ENCODE measurements at regions not wholly inside any gene's neighbourhood (a gene's known extent, or its start where the extent isn't known, plus 50 kb on each side); places are given as distances from the start of the nearest gene placed in this dataset.

GRCh38 chr14:98853063-98853729 lies 418.8 kb downstream of the BCL11B start:
- FAIRE-seq (no peak), DNase-seq (no peak)
- H3K4me1 ChIP-seq (ENCODE audit: control insufficient read depth in 3 of 3, insufficient read depth in 2 of 3, low read depth in 1 of 3, low read length in 2 of 3), result no peaks in the 10 kb centered on the region
- H3K4me3 ChIP-seq (ENCODE audit: low read depth in 1 of 3, low read length in 3 of 3), result no peak overlapping the region
- no peaks in the 10 kb centered on the region for H3K9me3 ChIP-seq (ENCODE audit: control insufficient read depth in 2 of 2, insufficient read depth in 1 of 2, low read depth in 1 of 2, low read length in 1 of 2)
- H3K27ac ChIP-seq (ENCODE audit: low read depth in 1 of 3, low read length in 2 of 3), result no peak overlapping the region
- 76 to 85% (median 85%) methylated on average over 10 of the region's 10 CpGs for WGBS, 3 donors
- peaks cover 0 to 4% (median under 1%) of the 10 kb centered on the region in 3 donors for H3K27me3 ChIP-seq (ENCODE audit: control insufficient read depth in 3 of 3, insufficient read depth in 3 of 3, low read length in 3 of 3)
- H3K36me3 ChIP-seq (ENCODE audit: control insufficient read depth in 3 of 3, insufficient read depth in 2 of 3, low read depth in 1 of 3, low read length in 3 of 3), result no peaks in the 10 kb centered on the region

DNA sequence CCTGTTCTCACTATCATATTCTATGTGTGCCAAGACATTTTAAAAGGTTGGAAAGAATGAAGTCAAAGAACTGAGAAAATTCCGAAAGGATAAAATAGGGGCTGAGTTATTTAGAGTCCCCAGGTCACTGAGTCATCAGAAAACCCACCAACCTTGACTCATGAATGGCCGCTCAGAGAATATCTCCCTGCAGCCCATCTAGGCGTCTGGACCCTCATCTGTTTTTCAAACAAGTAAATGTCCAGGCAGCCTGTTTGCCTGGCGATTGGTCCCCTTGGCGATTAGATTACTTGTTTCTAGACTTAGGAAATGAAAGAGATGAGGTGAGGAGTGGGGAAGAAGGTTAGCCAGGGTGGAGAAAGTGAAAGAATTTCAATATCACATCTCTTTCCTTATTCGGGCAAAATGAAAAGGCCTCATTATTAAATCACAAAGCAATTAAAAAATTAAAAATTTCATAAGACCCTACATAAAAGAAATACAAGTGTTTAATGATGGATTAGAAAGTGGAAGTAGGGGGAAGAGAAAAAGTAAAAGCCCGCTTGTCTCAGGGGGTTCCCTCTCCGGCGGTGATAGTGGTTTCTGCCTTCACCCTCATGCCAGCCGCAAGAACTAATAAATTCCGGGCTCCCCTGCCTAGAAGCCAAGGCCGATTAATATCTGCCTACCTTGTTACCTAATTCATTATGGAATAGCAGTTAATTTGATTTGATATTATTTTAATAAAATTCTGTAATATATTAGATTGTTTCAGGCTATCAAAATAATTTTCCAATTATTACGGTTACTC lies 415.9 kb downstream of the BCL11B start:
- FAIRE-seq (no peak), DNase-seq (no peak)
- no peak overlapping the region for H3K4me3 ChIP-seq (ENCODE audit: low read depth in 1 of 3, low read length in 3 of 3)
- 90 to 94% (median 93%) methylated on average over 13 of the region's 13 CpGs for WGBS, 3 donors
- H3K27ac ChIP-seq (ENCODE audit: low read depth in 1 of 3, low read length in 2 of 3), result no peak overlapping the region
- peaks cover 0 to 3% (median 0%) of the 10 kb centered on the region in 3 donors for H3K27me3 ChIP-seq (ENCODE audit: control insufficient read depth in 3 of 3, insufficient read depth in 3 of 3, low read length in 3 of 3)
- no peaks in the 10 kb centered on the region for H3K4me1 ChIP-seq (ENCODE audit: control insufficient read depth in 3 of 3, insufficient read depth in 2 of 3, low read depth in 1 of 3, low read length in 2 of 3)
- H3K36me3 ChIP-seq (ENCODE audit: control insufficient read depth in 3 of 3, insufficient read depth in 2 of 3, low read depth in 1 of 3, low read length in 3 of 3), result no peaks in the 10 kb centered on the region
- H3K9me3 ChIP-seq (ENCODE audit: control insufficient read depth in 2 of 2, insufficient read depth in 1 of 2, low read depth in 1 of 2, low read length in 1 of 2), result no peaks in the 10 kb centered on the region

DNA sequence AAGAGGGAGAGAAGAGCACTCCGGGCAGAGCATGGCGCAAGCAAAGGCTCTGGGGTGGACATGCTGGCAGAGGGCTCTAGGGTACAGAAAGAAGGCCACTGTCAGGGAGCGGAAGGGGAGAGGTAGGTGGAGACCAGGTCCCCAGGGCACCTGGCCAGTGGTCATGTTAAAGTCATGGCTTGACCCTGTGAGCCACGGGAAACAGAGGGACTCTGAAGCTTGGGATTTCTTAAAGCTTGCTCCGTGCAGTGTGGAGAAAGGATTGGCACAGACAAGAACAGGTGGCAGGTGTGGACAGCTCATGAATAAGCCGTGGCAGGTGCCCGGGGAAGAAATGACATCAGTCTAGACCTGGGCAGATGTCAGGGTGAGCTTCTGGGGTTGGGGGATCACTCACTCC lies 413.8 kb downstream of the BCL11B start:
- Histone ChIP-seq H3K27ac (ENCODE audit: low read depth in 1 of 3, low read length in 2 of 3) (no peak overlapping the region), H3K4me3 (ENCODE audit: low read depth in 1 of 3, low read length in 3 of 3) (no peak overlapping the region), H3K9me3 (ENCODE audit: control insufficient read depth in 2 of 2, insufficient read depth in 1 of 2, low read depth in 1 of 2, low read length in 1 of 2) (no peaks in the 10 kb centered on the region), H3K27me3 (ENCODE audit: control insufficient read depth in 3 of 3, insufficient read depth in 3 of 3, low read length in 3 of 3) (peaks cover 0 to 3% (median 0%) of the 10 kb centered on the region in 3 donors), H3K4me1 (ENCODE audit: control insufficient read depth in 3 of 3, insufficient read depth in 2 of 3, low read depth in 1 of 3, low read length in 2 of 3) (no peaks in the 10 kb centered on the region), H3K36me3 (ENCODE audit: control insufficient read depth in 3 of 3, insufficient read depth in 2 of 3, low read depth in 1 of 3, low read length in 3 of 3) (no peaks in the 10 kb centered on the region)
- FAIRE-seq, result no peak
- no peak for DNase-seq
- 61 to 82% (median 64%) methylated on average over 7 of the region's 7 CpGs for WGBS, 3 donors

DNA sequence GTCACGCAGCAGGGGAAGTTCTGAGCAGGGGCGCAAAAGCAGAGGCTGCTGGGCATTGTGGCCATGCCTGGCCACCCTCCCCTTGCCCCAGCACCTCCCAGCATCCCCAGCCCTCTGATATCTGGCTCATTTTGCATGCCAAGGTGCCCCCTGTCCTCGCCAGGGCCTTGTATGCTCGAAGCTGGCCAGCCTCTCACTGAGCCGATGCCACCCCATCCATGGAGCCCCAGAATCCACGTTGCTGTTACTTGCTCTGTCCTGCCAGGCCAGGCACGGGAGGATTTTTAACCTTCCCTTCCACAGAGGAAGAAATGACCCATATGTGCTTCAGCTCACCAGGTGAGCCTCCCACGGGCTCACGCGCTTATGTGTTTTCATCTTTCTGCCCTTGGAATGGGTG lies 413.4 kb downstream of the BCL11B start:
- no peak for FAIRE-seq
- H3K36me3 ChIP-seq (ENCODE audit: control insufficient read depth in 3 of 3, insufficient read depth in 2 of 3, low read depth in 1 of 3, low read length in 3 of 3), result no peaks in the 10 kb centered on the region
- no peak overlapping the region for H3K27ac ChIP-seq (ENCODE audit: low read depth in 1 of 3, low read length in 2 of 3)
- H3K9me3 ChIP-seq (ENCODE audit: control insufficient read depth in 2 of 2, insufficient read depth in 1 of 2, low read depth in 1 of 2, low read length in 1 of 2), result no peaks in the 10 kb centered on the region
- H3K4me3 ChIP-seq (ENCODE audit: low read depth in 1 of 3, low read length in 3 of 3), result no peak overlapping the region
- no peak for DNase-seq
- H3K4me1 ChIP-seq (ENCODE audit: control insufficient read depth in 3 of 3, insufficient read depth in 2 of 3, low read depth in 1 of 3, low read length in 2 of 3), result no peaks in the 10 kb centered on the region
- H3K27me3 ChIP-seq (ENCODE audit: control insufficient read depth in 3 of 3, insufficient read depth in 3 of 3, low read length in 3 of 3), result peaks cover 0 to under 1% (median 0%) of the 10 kb centered on the region in 3 donors
- 80 to 87% (median 84%) methylated on average over 10 of the region's 10 CpGs for WGBS, 3 donors

DNA sequence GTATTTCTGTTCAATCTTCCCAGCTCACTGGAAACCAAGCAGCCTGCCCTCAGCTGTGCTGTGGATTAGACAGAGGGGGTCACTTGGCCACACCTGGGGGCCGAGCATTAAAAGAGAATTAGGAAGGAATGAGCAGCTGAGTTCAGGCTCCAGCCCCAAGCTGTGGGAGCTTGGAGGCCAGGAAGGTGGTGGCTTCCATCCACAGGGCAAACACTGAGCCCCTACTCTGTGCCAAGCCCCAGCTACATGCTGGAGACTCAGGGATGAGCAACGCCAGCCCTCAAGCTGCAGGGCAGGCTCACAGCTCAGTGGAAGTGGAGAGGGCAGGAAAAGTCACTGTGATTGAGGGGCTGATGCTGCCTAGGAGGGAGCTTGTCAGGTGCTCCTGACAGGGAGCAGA lies 412.7 kb downstream of the BCL11B start:
- FAIRE-seq (no peak), DNase-seq (no peak)
- WGBS, 3 donors, result 77 to 92% (median 88%) methylated on average over 2 of the region's 2 CpGs
- no peaks in the 10 kb centered on the region for H3K4me1 ChIP-seq (ENCODE audit: control insufficient read depth in 3 of 3, insufficient read depth in 2 of 3, low read depth in 1 of 3, low read length in 2 of 3)
- H3K27ac ChIP-seq (ENCODE audit: low read depth in 1 of 3, low read length in 2 of 3), result no peak overlapping the region
- no peaks in the 10 kb centered on the region for H3K36me3 ChIP-seq (ENCODE audit: control insufficient read depth in 3 of 3, insufficient read depth in 2 of 3, low read depth in 1 of 3, low read length in 3 of 3)
- no peak overlapping the region for H3K4me3 ChIP-seq (ENCODE audit: low read depth in 1 of 3, low read length in 3 of 3)
- no peaks in the 10 kb centered on the region for H3K27me3 ChIP-seq (ENCODE audit: control insufficient read depth in 3 of 3, insufficient read depth in 3 of 3, low read length in 3 of 3)
- no peaks in the 10 kb centered on the region for H3K9me3 ChIP-seq (ENCODE audit: control insufficient read depth in 2 of 2, insufficient read depth in 1 of 2, low read depth in 1 of 2, low read length in 1 of 2)

GRCh38 chr14:98864211-98864610 lies 407.8 kb downstream of the BCL11B start:
- Histone ChIP-seq H3K9me3 (ENCODE audit: control insufficient read depth in 2 of 2, insufficient read depth in 1 of 2, low read depth in 1 of 2, low read length in 1 of 2) (no peaks in the 10 kb centered on the region), H3K4me3 (ENCODE audit: low read depth in 1 of 3, low read length in 3 of 3) (no peak overlapping the region), H3K27ac (ENCODE audit: low read depth in 1 of 3, low read length in 2 of 3) (no peak overlapping the region), H3K36me3 (ENCODE audit: control insufficient read depth in 3 of 3, insufficient read depth in 2 of 3, low read depth in 1 of 3, low read length in 3 of 3) (no peaks in the 10 kb centered on the region), H3K27me3 (ENCODE audit: control insufficient read depth in 3 of 3, insufficient read depth in 3 of 3, low read length in 3 of 3) (no peaks in the 10 kb centered on the region), H3K4me1 (ENCODE audit: control insufficient read depth in 3 of 3, insufficient read depth in 2 of 3, low read depth in 1 of 3, low read length in 2 of 3) (no peaks in the 10 kb centered on the region)
- FAIRE-seq (no peak), DNase-seq (no peak)
- 86 to 92% (median 89%) methylated on average over 2 of the region's 2 CpGs for WGBS, 3 donors

DNA sequence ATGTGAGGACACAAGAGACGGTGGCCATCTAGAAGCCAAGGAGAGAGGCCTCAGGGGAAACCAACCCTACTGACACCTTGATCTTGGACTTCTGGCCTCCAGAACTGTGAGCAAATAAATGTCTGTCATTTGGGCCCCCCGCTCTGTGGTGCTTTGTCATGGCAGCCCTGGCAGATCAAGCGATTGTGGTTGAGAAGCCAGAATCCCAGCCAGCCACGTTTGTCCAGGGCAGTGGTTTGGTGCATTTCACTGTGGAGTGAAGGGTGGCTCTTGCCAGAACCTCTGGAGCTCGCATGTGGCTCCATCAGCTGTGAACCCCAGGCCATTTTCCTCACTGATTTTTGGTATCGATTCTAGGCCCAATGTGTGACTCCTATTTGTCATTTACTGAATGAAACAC lies 404.9 kb downstream of the BCL11B start:
- FAIRE-seq (no peak), DNase-seq (no peak)
- 86 to 90% (median 90%) methylated on average over 6 of the region's 6 CpGs for WGBS, 3 donors
- no peak overlapping the region for H3K4me3 ChIP-seq (ENCODE audit: low read depth in 1 of 3, low read length in 3 of 3)
- no peaks in the 10 kb centered on the region for H3K4me1 ChIP-seq (ENCODE audit: control insufficient read depth in 3 of 3, insufficient read depth in 2 of 3, low read depth in 1 of 3, low read length in 2 of 3)
- H3K36me3 ChIP-seq (ENCODE audit: control insufficient read depth in 3 of 3, insufficient read depth in 2 of 3, low read depth in 1 of 3, low read length in 3 of 3), result no peaks in the 10 kb centered on the region
- no peaks in the 10 kb centered on the region for H3K9me3 ChIP-seq (ENCODE audit: control insufficient read depth in 2 of 2, insufficient read depth in 1 of 2, low read depth in 1 of 2, low read length in 1 of 2)
- no peak overlapping the region for H3K27ac ChIP-seq (ENCODE audit: low read depth in 1 of 3, low read length in 2 of 3)
- no peaks in the 10 kb centered on the region for H3K27me3 ChIP-seq (ENCODE audit: control insufficient read depth in 3 of 3, insufficient read depth in 3 of 3, low read length in 3 of 3)

- 90 to 94% (median 93%) methylated on average over 9 of the region's 9 CpGs for WGBS, 3 donors
- Histone ChIP-seq H3K27me3 (ENCODE audit: control insufficient read depth in 3 of 3, insufficient read depth in 3 of 3, low read length in 3 of 3) (no peaks in the 10 kb centered on the region), H3K27ac (ENCODE audit: low read depth in 1 of 3, low read length in 2 of 3) (no peak overlapping the region), H3K9me3 (ENCODE audit: control insufficient read depth in 2 of 2, insufficient read depth in 1 of 2, low read depth in 1 of 2, low read length in 1 of 2) (no peaks in the 10 kb centered on the region), H3K4me3 (ENCODE audit: low read depth in 1 of 3, low read length in 3 of 3) (no peak overlapping the region), H3K36me3 (ENCODE audit: control insufficient read depth in 3 of 3, insufficient read depth in 2 of 3, low read depth in 1 of 3, low read length in 3 of 3) (no peaks in the 10 kb centered on the region), H3K4me1 (ENCODE audit: control insufficient read depth in 3 of 3, insufficient read depth in 2 of 3, low read depth in 1 of 3, low read length in 2 of 3) (no peaks in the 10 kb centered on the region)
- FAIRE-seq, result no peak
- DNase-seq, result no peak
These were observed 404.3 kb downstream of the BCL11B start for GRCh38 chr14:98867726-98868125.
